Panc1 (cell line): ENCODE measurements at regions not wholly inside any gene's neighbourhood (a gene's known extent, or its start where the extent isn't known, plus 50 kb on each side); places are given as distances from the start of the nearest gene placed in this dataset.
A peak's percentile ranks its signal among the peaks of the same experiment; 100 is the strongest.

ENCODE experiments used
- ATAC-seq: fragments of 200-7000 bp; cut with Tn5 transposase; 2 replicates; pipeline ENCODE4 v1.9.1; 2020; ENCODE audit warnings: mild to moderate bottlenecking, moderate library complexity
- BruUV-seq: library from RNA; stranded (reverse); fragments of 400-500 nt; replicated peaks from 2 replicates; lab custom pipeline; 2021; lab: Mats Ljungman, UMichigan
- CTCF ChIA-PET: fragments of 300-600 bp; sonication (Branson Sonifier 250); formaldehyde crosslinking; loops from one replicate; lab custom pipeline; 2022; ENCODE audit warnings: antibody characterized with exemption; lab: Charles Lee
- POLR2A ChIA-PET: fragments of 300-600 bp; sonication (Branson Sonifier 250); formaldehyde crosslinking; loops from one replicate; lab custom pipeline; 2022; ENCODE audit warnings: antibody characterized with exemption; lab: Charles Lee
- DNase-seq: peaks from one replicate; pipeline ENCODE4 v3.0.0-alpha.2; 2010; ENCODE audit warnings: low read depth, low spot score
- H3K27ac ChIP-seq: 2 replicates; pipeline ENCODE4 v1.5.1; 2011; ENCODE audit warnings: mild to moderate bottlenecking, low read length, inconsistent platforms
- H3K27me3 ChIP-seq: fragments of 200-500 bp; sonication (Bioruptor generic); 2 replicates; pipeline ENCODE4 v1.6.0; 2014; ENCODE audit warnings: low read length, inconsistent platforms; ENCODE audit not compliant: control insufficient read depth, insufficient read depth
- H3K36me3 ChIP-seq: fragments of 200-500 bp; sonication (Bioruptor generic); 2 replicates; pipeline ENCODE4 v1.5.1; 2014; ENCODE audit warnings: inconsistent platforms, mild to moderate bottlenecking, low read length, moderate library complexity; ENCODE audit not compliant: control insufficient read depth, insufficient read depth
- H3K4me1 ChIP-seq: 2 replicates; pipeline ENCODE4 v1.5.1; 2011; ENCODE audit warnings: inconsistent platforms, mild to moderate bottlenecking, low read length, moderate library complexity; ENCODE audit not compliant: control insufficient read depth, insufficient read depth
- H3K4me3 ChIP-seq, 2 experiments: 2 replicates each; pipeline ENCODE4 v1.5.1; 2011 to 2012; ENCODE audit warnings: low read depth in 2 of 2, low read length in 2 of 2, mild to moderate bottlenecking in 2 of 2, inconsistent platforms in 1 of 2, moderate library complexity in 1 of 2
- H3K9me3 ChIP-seq: fragments of 200-500 bp; sonication (Bioruptor generic); 2 replicates; pipeline ENCODE4 v1.5.1; 2014; ENCODE audit warnings: low read depth, mild to moderate bottlenecking, inconsistent platforms, low read length, moderate library complexity; ENCODE audit not compliant: control insufficient read depth, insufficient read depth
- POLR2AphosphoS5 ChIP-seq: IDR thresholded peaks from 2 replicates; pipeline ENCODE4 v1.6.1; 2012; ENCODE audit warnings: mild to moderate bottlenecking, low read depth, low read length, moderate library complexity
- SIN3A ChIP-seq: IDR thresholded peaks from 2 replicates; pipeline ENCODE4 v1.6.1; 2012; ENCODE audit warnings: low read depth, mild to moderate bottlenecking, low read length, moderate library complexity, borderline replicate concordance; ENCODE audit not compliant: insufficient read depth
- TCF7L2 ChIP-seq: IDR thresholded peaks from 2 replicates; pipeline ENCODE4 v1.6.1; 2011; ENCODE audit warnings: mild to moderate bottlenecking, low read depth, low read length, inconsistent platforms
- in situ Hi-C: cut with HindIII; loops from 2 replicates; pipeline ENCODE4 v1.10.0; 2016; ENCODE audit warnings: low sequenced_read_pairs, low pct_unique_long_range_greater_than_20kb
- intact Hi-C: fragments of 100-400 bp; cut with micrococcal nuclease; formaldehyde crosslinking; loops from one replicate; pipeline ENCODE4 v1.10.0; 2022; ENCODE audit not compliant: unreplicated experiment
- TF ChIP-seq, protein P1 (sequence below), 2 experiments: IDR thresholded peaks; 2 replicates each; pipeline ENCODE4 v1.6.1; 2011 to 2012; ENCODE audit warnings: low read depth in 2 of 2, control low read depth in 1 of 2, low read length in 1 of 2, mild to moderate bottlenecking in 1 of 2, moderate library complexity in 1 of 2; ENCODE audit not compliant: insufficient read depth in 1 of 2
- TF ChIP-seq, protein P2 (sequence below): fragments of 450-650 bp; IDR thresholded peaks from 2 replicates; pipeline ENCODE4 v1.5.1; 2017; ENCODE audit warnings: mild to moderate bottlenecking

DNA sequence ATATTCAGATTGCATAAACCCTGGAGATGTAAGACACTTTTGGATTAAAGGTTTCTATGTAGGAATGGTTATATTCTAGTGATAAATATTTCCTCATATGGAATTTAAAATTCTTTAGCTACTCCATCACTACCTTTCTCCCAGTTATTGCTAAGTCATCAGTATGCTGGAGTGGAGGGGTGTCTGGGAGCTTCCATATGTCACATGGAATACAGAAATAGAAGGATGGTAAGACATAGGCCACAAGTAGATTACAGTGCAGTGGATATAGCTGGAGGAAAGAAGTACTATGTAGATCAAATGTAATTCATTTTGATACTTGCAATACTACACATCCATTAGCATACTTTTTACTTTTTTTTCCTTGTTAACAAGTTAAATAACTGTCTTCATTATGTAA, 428.4 kb downstream of the ARL4A start:
- H3K9me3 ChIP-seq, result no peaks in the 10 kb centered on the region
- ChIA-PET CTCF (no interaction called here), POLR2A (no interaction called here)
- H3K4me1 ChIP-seq, result no peaks in the 10 kb centered on the region
- BruUV-seq, result no TSS peak
- no peak for TF ChIP-seq TCF7L2
- TF ChIP-seq, protein P1, sequence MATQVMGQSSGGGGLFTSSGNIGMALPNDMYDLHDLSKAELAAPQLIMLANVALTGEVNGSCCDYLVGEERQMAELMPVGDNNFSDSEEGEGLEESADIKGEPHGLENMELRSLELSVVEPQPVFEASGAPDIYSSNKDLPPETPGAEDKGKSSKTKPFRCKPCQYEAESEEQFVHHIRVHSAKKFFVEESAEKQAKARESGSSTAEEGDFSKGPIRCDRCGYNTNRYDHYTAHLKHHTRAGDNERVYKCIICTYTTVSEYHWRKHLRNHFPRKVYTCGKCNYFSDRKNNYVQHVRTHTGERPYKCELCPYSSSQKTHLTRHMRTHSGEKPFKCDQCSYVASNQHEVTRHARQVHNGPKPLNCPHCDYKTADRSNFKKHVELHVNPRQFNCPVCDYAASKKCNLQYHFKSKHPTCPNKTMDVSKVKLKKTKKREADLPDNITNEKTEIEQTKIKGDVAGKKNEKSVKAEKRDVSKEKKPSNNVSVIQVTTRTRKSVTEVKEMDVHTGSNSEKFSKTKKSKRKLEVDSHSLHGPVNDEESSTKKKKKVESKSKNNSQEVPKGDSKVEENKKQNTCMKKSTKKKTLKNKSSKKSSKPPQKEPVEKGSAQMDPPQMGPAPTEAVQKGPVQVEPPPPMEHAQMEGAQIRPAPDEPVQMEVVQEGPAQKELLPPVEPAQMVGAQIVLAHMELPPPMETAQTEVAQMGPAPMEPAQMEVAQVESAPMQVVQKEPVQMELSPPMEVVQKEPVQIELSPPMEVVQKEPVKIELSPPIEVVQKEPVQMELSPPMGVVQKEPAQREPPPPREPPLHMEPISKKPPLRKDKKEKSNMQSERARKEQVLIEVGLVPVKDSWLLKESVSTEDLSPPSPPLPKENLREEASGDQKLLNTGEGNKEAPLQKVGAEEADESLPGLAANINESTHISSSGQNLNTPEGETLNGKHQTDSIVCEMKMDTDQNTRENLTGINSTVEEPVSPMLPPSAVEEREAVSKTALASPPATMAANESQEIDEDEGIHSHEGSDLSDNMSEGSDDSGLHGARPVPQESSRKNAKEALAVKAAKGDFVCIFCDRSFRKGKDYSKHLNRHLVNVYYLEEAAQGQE (IDR thresholded peaks at IDR 0.05; ENCODE audit: insufficient read depth in 1 of 2, low read depth in 2 of 2, low read length in 1 of 2), result no peak
- TF ChIP-seq SIN3A, result no peak
- TF ChIP-seq, protein P2, sequence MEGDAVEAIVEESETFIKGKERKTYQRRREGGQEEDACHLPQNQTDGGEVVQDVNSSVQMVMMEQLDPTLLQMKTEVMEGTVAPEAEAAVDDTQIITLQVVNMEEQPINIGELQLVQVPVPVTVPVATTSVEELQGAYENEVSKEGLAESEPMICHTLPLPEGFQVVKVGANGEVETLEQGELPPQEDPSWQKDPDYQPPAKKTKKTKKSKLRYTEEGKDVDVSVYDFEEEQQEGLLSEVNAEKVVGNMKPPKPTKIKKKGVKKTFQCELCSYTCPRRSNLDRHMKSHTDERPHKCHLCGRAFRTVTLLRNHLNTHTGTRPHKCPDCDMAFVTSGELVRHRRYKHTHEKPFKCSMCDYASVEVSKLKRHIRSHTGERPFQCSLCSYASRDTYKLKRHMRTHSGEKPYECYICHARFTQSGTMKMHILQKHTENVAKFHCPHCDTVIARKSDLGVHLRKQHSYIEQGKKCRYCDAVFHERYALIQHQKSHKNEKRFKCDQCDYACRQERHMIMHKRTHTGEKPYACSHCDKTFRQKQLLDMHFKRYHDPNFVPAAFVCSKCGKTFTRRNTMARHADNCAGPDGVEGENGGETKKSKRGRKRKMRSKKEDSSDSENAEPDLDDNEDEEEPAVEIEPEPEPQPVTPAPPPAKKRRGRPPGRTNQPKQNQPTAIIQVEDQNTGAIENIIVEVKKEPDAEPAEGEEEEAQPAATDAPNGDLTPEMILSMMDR, result no peak
- no peak for TF ChIP-seq POLR2AphosphoS5
- ATAC-seq, result no peak
- H3K27ac ChIP-seq, result no peak overlapping the region
- intact Hi-C loops (loop anchor here (10.0 kb wide), 1 partner anchor 431 kb away; the partner anchor contains the start of gene ARL4A), in situ Hi-C loops (no loop called here)
- H3K27me3 ChIP-seq, result no peaks in the 10 kb centered on the region
- H3K36me3 ChIP-seq, result no peaks in the 10 kb centered on the region
- no peak for DNase-seq
- no peak overlapping the region for H3K4me3 ChIP-seq

DNA sequence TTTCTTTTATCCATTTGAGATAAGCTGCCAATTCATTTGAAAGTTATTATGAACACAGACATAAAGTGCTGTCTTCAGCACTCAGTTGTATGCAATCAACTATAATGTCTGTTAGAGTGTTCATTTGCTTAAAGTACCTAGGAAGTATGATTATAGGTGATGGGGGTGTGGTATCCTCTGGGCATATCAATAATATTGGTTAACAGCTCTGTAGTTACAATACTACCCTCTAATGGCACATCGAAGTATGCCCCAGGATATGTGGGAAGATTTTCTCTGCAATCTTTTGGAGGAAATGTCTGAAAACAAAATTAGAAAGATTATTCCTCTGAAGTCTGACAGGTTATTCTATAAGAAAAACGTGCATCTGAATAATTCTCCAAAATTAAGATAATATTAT, 429.7 kb downstream of the ARL4A start:
- DNase-seq (no peak), ATAC-seq (no peak)
- no peaks in the 10 kb centered on the region for H3K4me1 ChIP-seq
- in situ Hi-C loops (no loop called here), intact Hi-C loops (loop anchor here (10.0 kb wide), 1 partner anchor 432 kb away; the partner anchor contains the start of gene ARL4A)
- H3K4me3 ChIP-seq, result no peak overlapping the region
- CTCF ChIA-PET, result no interaction called here
- TF ChIP-seq TCF7L2, result no peak
- TF ChIP-seq, protein P2, result peak; percentile 39; the same call in 1 of the 2 replicates
- BruUV-seq, result no TSS peak
- H3K27me3 ChIP-seq, result no peaks in the 10 kb centered on the region
- H3K9me3 ChIP-seq, result no peaks in the 10 kb centered on the region
- no peak overlapping the region for H3K27ac ChIP-seq
- H3K36me3 ChIP-seq, result no peaks in the 10 kb centered on the region
- POLR2A ChIA-PET, result no interaction called here
